ENCODE measurements at regions not wholly inside any gene's neighbourhood (a gene's known extent, or its start where the extent isn't known, plus 50 kb on each side); places are given as distances from the start of the nearest gene placed in this dataset.
"Not testable (repeated sequence)": the region's sequence is repeated elsewhere in the genome, so short reads cannot be mapped to it uniquely, and the experiment has no call there.

DNA sequence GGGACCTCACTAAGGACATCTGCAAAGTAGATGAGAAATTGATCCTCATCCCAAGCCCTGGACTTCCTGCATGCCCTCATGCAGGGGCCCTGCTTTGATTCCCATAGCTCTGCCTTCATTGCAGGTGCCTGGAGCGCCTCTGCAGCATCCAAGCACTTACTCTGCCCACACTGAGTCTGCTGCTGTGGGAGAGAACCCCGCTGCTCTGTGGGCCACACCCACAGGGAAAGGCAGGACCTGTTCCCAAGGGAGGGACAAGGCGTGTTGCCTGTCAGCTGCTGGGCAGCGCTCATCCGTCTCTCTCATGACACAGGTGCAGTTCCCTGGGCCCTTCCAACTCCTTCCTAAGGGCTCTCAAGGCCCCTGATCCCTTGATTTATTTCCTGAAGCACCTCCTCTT is 266.8 kb upstream of the SMIM21 start:
- Histone ChIP-seq H3K4me3 (replicated peaks; ENCODE audit: insufficient read depth, low read length) (no peak overlapping the region), H3K27me3 (ENCODE audit: insufficient read depth, poor library complexity, severe bottlenecking) (no peaks in the 10 kb centered on the region), H3K27ac (replicated peaks) (no peak overlapping the region)
- TF ChIP-seq GABPA (IDR thresholded peaks at IDR 0.05; ENCODE audit: low read depth) = no peak
- TF ChIP-seq, protein P1, sequence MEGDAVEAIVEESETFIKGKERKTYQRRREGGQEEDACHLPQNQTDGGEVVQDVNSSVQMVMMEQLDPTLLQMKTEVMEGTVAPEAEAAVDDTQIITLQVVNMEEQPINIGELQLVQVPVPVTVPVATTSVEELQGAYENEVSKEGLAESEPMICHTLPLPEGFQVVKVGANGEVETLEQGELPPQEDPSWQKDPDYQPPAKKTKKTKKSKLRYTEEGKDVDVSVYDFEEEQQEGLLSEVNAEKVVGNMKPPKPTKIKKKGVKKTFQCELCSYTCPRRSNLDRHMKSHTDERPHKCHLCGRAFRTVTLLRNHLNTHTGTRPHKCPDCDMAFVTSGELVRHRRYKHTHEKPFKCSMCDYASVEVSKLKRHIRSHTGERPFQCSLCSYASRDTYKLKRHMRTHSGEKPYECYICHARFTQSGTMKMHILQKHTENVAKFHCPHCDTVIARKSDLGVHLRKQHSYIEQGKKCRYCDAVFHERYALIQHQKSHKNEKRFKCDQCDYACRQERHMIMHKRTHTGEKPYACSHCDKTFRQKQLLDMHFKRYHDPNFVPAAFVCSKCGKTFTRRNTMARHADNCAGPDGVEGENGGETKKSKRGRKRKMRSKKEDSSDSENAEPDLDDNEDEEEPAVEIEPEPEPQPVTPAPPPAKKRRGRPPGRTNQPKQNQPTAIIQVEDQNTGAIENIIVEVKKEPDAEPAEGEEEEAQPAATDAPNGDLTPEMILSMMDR (IDR thresholded peaks at IDR 0.05; ENCODE audit: insufficient read depth, low read length) = no peak
- TF ChIP-seq, protein P2, sequence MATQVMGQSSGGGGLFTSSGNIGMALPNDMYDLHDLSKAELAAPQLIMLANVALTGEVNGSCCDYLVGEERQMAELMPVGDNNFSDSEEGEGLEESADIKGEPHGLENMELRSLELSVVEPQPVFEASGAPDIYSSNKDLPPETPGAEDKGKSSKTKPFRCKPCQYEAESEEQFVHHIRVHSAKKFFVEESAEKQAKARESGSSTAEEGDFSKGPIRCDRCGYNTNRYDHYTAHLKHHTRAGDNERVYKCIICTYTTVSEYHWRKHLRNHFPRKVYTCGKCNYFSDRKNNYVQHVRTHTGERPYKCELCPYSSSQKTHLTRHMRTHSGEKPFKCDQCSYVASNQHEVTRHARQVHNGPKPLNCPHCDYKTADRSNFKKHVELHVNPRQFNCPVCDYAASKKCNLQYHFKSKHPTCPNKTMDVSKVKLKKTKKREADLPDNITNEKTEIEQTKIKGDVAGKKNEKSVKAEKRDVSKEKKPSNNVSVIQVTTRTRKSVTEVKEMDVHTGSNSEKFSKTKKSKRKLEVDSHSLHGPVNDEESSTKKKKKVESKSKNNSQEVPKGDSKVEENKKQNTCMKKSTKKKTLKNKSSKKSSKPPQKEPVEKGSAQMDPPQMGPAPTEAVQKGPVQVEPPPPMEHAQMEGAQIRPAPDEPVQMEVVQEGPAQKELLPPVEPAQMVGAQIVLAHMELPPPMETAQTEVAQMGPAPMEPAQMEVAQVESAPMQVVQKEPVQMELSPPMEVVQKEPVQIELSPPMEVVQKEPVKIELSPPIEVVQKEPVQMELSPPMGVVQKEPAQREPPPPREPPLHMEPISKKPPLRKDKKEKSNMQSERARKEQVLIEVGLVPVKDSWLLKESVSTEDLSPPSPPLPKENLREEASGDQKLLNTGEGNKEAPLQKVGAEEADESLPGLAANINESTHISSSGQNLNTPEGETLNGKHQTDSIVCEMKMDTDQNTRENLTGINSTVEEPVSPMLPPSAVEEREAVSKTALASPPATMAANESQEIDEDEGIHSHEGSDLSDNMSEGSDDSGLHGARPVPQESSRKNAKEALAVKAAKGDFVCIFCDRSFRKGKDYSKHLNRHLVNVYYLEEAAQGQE (IDR thresholded peaks at IDR 0.05; ENCODE audit: insufficient replicate concordance, low read depth) = no peak
- no peak for TF ChIP-seq SPI1 (IDR thresholded peaks at IDR 0.05; ENCODE audit: borderline replicate concordance, low read depth)
- TF ChIP-seq POLR2AphosphoS5 (IDR thresholded peaks at IDR 0.05; ENCODE audit: low read depth) = no peak
- no peak for DNase-seq (ENCODE audit: low read depth in 1 of 2, low spot score in 1 of 2)

DNA sequence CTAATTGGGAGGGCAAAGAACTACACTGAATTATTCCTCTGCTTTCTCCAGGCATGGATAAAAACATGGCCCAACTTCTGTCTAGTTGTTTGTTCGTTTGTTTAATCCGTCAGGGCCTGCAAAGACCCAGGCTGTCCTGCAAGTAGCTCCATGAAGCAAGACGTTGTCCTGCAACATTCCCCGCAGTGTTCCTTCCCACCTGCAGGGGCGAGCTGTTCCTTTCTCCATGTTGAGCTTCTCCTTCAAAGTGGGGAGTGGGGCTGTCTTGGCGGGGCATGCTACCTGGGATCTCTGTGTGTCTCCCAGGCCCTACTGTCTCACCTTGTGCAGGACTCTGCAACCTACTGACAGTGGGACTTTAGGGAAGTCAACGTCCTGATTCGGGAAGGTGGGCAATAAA is 264.0 kb upstream of the SMIM21 start:
- no peak for TF ChIP-seq POLR2AphosphoS5 (IDR thresholded peaks at IDR 0.05; ENCODE audit: low read depth)
- TF ChIP-seq, protein P1 (IDR thresholded peaks at IDR 0.05; ENCODE audit: insufficient read depth, low read length) = no peak
- TF ChIP-seq, protein P2 (IDR thresholded peaks at IDR 0.05; ENCODE audit: insufficient replicate concordance, low read depth) = no peak
- DNase-seq (ENCODE audit: low read depth in 1 of 2, low spot score in 1 of 2) = no peak
- H3K27ac ChIP-seq (replicated peaks) = no peak overlapping the region

DNA sequence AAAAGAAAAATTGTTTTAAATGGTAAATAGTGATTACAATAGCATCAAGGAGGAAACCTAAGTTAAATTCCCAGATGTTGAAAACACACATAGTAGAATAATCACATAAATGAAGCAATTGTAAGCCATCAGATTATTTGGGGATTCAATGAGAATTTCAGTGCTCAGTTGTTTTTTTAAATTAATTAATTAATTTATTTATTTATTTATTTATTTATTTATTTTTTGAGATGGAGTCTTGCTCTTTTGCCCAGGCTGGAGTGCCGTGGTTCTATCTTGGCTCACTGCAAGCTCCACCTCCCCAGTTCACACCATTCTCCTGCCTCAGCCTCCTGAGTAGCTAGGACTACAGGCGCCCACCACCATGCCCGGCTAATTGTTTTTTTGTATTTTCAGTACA is 262.8 kb upstream of the SMIM21 start:
- DNase-seq (ENCODE audit: low read depth in 1 of 2, low spot score in 1 of 2); H3K27me3 ChIP-seq (ENCODE audit: insufficient read depth, poor library complexity, severe bottlenecking); H3K4me3 ChIP-seq (replicated peaks; ENCODE audit: insufficient read depth, low read length); H3K27ac ChIP-seq (replicated peaks): not testable (repeated sequence)

More for the DNA sequence above, 264.0 kb upstream of the SMIM21 start:
- H3K4me3 ChIP-seq (replicated peaks; ENCODE audit: insufficient read depth, low read length) = no peak overlapping the region
- H3K27me3 ChIP-seq (ENCODE audit: insufficient read depth, poor library complexity, severe bottlenecking) = peaks cover 4% of the 10 kb centered on the region

DNA sequence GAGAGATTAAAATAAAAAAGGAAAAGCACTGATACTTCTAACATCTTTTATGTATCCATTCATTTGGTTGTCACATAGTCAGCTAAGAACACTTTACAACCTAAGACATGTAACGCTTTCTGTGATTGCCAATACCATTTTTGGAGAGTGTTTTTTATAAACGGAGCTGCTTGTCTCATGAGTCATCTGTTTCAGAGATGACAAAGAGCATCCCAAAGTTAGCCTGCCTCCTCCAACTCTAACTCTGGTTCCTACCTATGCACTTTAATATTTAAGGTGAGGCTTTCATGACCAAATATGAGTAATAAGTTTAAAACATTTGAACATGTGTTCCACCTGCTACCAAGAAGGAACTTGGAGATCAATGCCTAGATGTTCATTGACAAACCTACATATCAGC is 260.1 kb upstream of the SMIM21 start:
- Histone ChIP-seq H3K27me3 (ENCODE audit: insufficient read depth, poor library complexity, severe bottlenecking) (peaks cover 4% of the 10 kb centered on the region), H3K27ac (replicated peaks) (no peak overlapping the region), H3K4me3 (replicated peaks; ENCODE audit: insufficient read depth, low read length) (no peak overlapping the region)
- DNase-seq (ENCODE audit: low read depth in 1 of 2, low spot score in 1 of 2) = no peak
- no peak for TF ChIP-seq POLR2AphosphoS5 (IDR thresholded peaks at IDR 0.05; ENCODE audit: low read depth)
- no peak for TF ChIP-seq SPI1 (IDR thresholded peaks at IDR 0.05; ENCODE audit: borderline replicate concordance, low read depth)
- TF ChIP-seq, protein P2 (IDR thresholded peaks at IDR 0.05; ENCODE audit: insufficient replicate concordance, low read depth) = no peak

Measured in HL-60 (cell line).